ENCODE measurements at regions not wholly inside any gene's neighbourhood (a gene's known extent, or its start where the extent isn't known, plus 50 kb on each side); places are given as distances from the start of the nearest gene placed in this dataset.

GRCh38 chr5:167575330-167575729 lies 716.1 kb upstream of the WWC1 start:
- TF ChIP-seq EZH2 (IDR thresholded peaks at IDR 0.05; ENCODE audit: borderline replicate concordance, insufficient read depth, low read depth, low read length, poor library complexity, severe bottlenecking), result no peak
- no peak for TF ChIP-seq CTCF (IDR thresholded peaks at IDR 0.05)
